ENCODE measurements at regions not wholly inside any gene's neighbourhood (a gene's known extent, or its start where the extent isn't known, plus 50 kb on each side); places are given as distances from the start of the nearest gene placed in this dataset.

DNA sequence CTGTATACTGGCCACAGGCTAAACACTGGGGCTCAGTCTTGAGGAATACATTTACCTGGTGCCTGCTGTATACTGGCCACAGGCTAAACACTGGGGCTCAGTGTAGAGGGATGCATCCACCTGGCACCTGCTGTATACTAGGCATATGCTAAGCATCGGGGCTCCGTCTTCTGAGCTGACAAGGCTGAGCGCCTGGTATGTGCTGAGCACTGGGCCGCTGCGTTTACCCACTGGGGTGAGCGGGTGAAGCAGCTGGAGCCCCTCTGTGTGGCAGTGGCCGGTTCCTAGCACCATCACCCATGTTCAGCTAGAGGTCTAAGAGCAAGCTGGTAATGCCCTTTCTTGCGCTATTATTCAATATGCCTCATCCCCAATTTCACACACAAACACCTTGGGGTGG lies 93.4 kb downstream of the ADRA2C start:
- TF ChIP-seq POLR2A (IDR thresholded peaks at IDR 0.05; ENCODE audit: low read length) = no peak
- no peak for TF ChIP-seq GATA1 (IDR thresholded peaks at IDR 0.05; ENCODE audit: low read depth, low read length)

Measured in erythroblast (primary cell).